Fibroblast of villous mesenchyme (primary cell): ENCODE measurements at regions not wholly inside any gene's neighbourhood (a gene's known extent, or its start where the extent isn't known, plus 50 kb on each side); places are given as distances from the start of the nearest gene placed in this dataset.
A peak's percentile ranks its signal among the peaks of the same experiment; 100 is the strongest.

Source experiments
- DNase-seq: peaks from one replicate; pipeline ENCODE4 v3.0.0-alpha.2; 2010; ENCODE audit warnings: low read depth
- H3K4me3 ChIP-seq: 2 replicates; pipeline ENCODE4 v1.5.1; 2011; ENCODE audit warnings: low read depth, mild to moderate bottlenecking, low read length
- CTCF ChIP-seq: IDR thresholded peaks from 2 replicates; pipeline ENCODE4 v1.5.1; 2012; ENCODE audit warnings: low read depth, mild to moderate bottlenecking, low read length; ENCODE audit not compliant: insufficient read depth

GRCh38 chr2:12932192-12932591 lies 215.5 kb downstream of the TRIB2 start:
- H3K4me3 ChIP-seq, result no peak overlapping the region
- DNase-seq, result peak; percentile 66
- TF ChIP-seq CTCF, result no peak

DNA sequence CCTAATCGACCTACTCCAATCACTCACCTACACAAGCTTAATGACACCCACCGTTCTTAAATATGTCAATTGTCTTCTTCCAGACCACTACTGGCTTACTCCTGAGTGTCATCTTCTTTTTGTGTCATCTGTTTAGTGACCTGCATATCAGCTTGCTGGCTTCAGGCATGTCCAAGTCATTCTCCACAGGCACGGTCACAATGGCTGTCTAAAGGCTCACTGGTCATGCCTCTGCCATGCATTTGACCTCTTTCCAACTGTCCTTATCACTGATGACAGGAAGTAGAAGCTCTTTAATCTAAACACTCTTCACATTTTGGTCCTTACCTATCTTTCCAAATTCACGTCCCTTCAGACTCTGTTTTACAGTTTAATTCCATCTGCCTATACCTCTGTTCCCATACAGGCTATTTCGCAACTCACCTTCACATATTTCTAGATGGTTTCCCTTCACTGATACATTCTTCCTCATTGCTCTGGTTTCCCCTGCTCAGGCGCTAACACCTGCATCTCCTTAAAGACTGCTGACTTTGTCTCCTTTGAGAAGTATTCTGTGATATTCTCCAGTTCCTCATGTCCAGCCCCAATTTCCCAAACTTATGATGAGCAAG lies 217.5 kb downstream of the TRIB2 start:
- H3K4me3 ChIP-seq, result no peak overlapping the region
- DNase-seq, result no peak
- no peak for TF ChIP-seq CTCF

- no peak for TF ChIP-seq CTCF
- no peak overlapping the region for H3K4me3 ChIP-seq
- DNase-seq, result no peak
Observed at GRCh38 chr2:12935222-12935621, 218.5 kb downstream of the TRIB2 start.

GRCh38 chr2:12935796-12936195 lies 219.1 kb downstream of the TRIB2 start:
- H3K4me3 ChIP-seq, result no peak overlapping the region
- no peak for TF ChIP-seq CTCF
- no peak for DNase-seq

- no peak overlapping the region for H3K4me3 ChIP-seq
- no peak for DNase-seq
- TF ChIP-seq CTCF, result no peak
Observed at GRCh38 chr2:12941203-12941602, 224.5 kb downstream of the TRIB2 start.

- DNase-seq, result no peak
- no peak overlapping the region for H3K4me3 ChIP-seq
- TF ChIP-seq CTCF, result no peak
Observed at GRCh38 chr2:12948231-12948960, 231.7 kb downstream of the TRIB2 start.
